GM21360 (cell line): ENCODE measurements at regions not wholly inside any gene's neighbourhood (a gene's known extent, or its start where the extent isn't known, plus 50 kb on each side); places are given as distances from the start of the nearest gene placed in this dataset.

ENCODE experiments used
- ATAC-seq: cut with Tn5 transposase; IDR thresholded peaks from one replicate; pipeline ENCODE4 v1.9.1; 2021; ENCODE audit warnings: mild to moderate bottlenecking, moderate library complexity; ENCODE audit not compliant: unreplicated experiment

GRCh38 chr9:26579056-26579455 lies 313.5 kb downstream of the CAAP1 start:
- ATAC-seq, result no peak

- no peak for ATAC-seq
Measured at GRCh38 chr9:26574898-26575440, 317.6 kb downstream of the CAAP1 start.

GRCh38 chr9:26574256-26574655 lies 318.3 kb downstream of the CAAP1 start:
- ATAC-seq, result no peak

- ATAC-seq, result no peak
Measured at GRCh38 chr9:26567976-26568375, 324.6 kb downstream of the CAAP1 start.

GRCh38 chr9:26566141-26566540 lies 326.5 kb downstream of the CAAP1 start:
- no peak for ATAC-seq

- ATAC-seq, result no peak
Measured at GRCh38 chr9:26565118-26565517, 327.5 kb downstream of the CAAP1 start.

- no peak for ATAC-seq
Measured at GRCh38 chr9:26562338-26562737, 330.3 kb downstream of the CAAP1 start.

GRCh38 chr9:26561928-26562327 lies 330.7 kb downstream of the CAAP1 start:
- ATAC-seq, result no peak

- no peak for ATAC-seq
Measured at GRCh38 chr9:26559506-26559905, 333.1 kb downstream of the CAAP1 start.

- ATAC-seq, result no peak
Measured at GRCh38 chr9:26551971-26552370, 340.6 kb downstream of the CAAP1 start.

GRCh38 chr9:26551451-26551850 lies 341.2 kb downstream of the CAAP1 start:
- no peak for ATAC-seq

- no peak for ATAC-seq
Measured at GRCh38 chr9:26548781-26549290, 343.8 kb downstream of the CAAP1 start.

- no peak for ATAC-seq
Measured at GRCh38 chr9:26539867-26540493, 352.6 kb downstream of the CAAP1 start.

GRCh38 chr9:26537211-26537610 lies 355.4 kb downstream of the CAAP1 start:
- no peak for ATAC-seq

- ATAC-seq, result no peak
Measured at GRCh38 chr9:26535151-26535550, 357.5 kb downstream of the CAAP1 start.

- no peak for ATAC-seq
Measured at GRCh38 chr9:26530841-26531240, 361.8 kb downstream of the CAAP1 start.

GRCh38 chr9:26527931-26528330 lies 364.7 kb downstream of the CAAP1 start:
- no peak for ATAC-seq

- ATAC-seq, result no peak
Measured at GRCh38 chr9:26524267-26524666, 368.3 kb downstream of the CAAP1 start.

GRCh38 chr9:26523577-26523976 lies 369.0 kb downstream of the CAAP1 start:
- ATAC-seq, result no peak

GRCh38 chr9:26520141-26520540 lies 372.5 kb downstream of the CAAP1 start:
- no peak for ATAC-seq

- no peak for ATAC-seq
Measured at GRCh38 chr9:26516773-26517343, 375.7 kb downstream of the CAAP1 start.

- no peak for ATAC-seq
Measured at GRCh38 chr9:26513730-26514129, 378.9 kb downstream of the CAAP1 start.
